PC-3 (cell line): ENCODE measurements at regions not wholly inside any gene's neighbourhood (a gene's known extent, or its start where the extent isn't known, plus 50 kb on each side); places are given as distances from the start of the nearest gene placed in this dataset.

Experiments
- ATAC-seq: fragments of 200-7000 bp; cut with Tn5 transposase; 2 replicates; pipeline ENCODE4 v1.9.1; 2020; ENCODE audit warnings: mild to moderate bottlenecking, moderate library complexity
- BruUV-seq: library from RNA; stranded (reverse); fragments of 400-500 nt; replicated peaks from 2 replicates; lab custom pipeline; 2021; lab: Mats Ljungman, UMichigan
- CTCF ChIA-PET: fragments of 300-600 bp; sonication (Branson Sonifier 250); formaldehyde crosslinking; loops from one replicate; lab custom pipeline; 2022; ENCODE audit warnings: antibody characterized with exemption; lab: Charles Lee
- POLR2A ChIA-PET: fragments of 300-600 bp; sonication (Branson Sonifier 250); formaldehyde crosslinking; loops from one replicate; lab custom pipeline; 2022; ENCODE audit warnings: antibody characterized with exemption; ENCODE audit not compliant: unreplicated experiment; lab: Charles Lee
- DNase-seq: peaks from one replicate; pipeline ENCODE4 v3.0.0-alpha.2; 2015
- H2AFZ ChIP-seq: fragments of 300-600 bp; sonication (generic); 2 replicates; pipeline ENCODE4 v1.6.0; 2016; ENCODE audit warnings: antibody characterized with exemption, low read length
- H3F3A ChIP-seq: fragments of 300-600 bp; sonication (generic); one replicate; pipeline ENCODE4 v1.6.0; 2017; ENCODE audit warnings: antibody characterized with exemption, low read length, control low read depth, mild to moderate bottlenecking; ENCODE audit not compliant: unreplicated experiment
- H3K27ac ChIP-seq: fragments of 300-600 bp; sonication (generic); 2 replicates; pipeline ENCODE4 v1.5.1; 2016; ENCODE audit warnings: mild to moderate bottlenecking, low read length
- H3K27me3 ChIP-seq: fragments of 300-600 bp; sonication (generic); 2 replicates; pipeline ENCODE4 v1.6.1; 2016; ENCODE audit warnings: low read length, mixed read lengths
- H3K36me3 ChIP-seq: fragments of 300-600 bp; sonication (generic); 2 replicates; pipeline ENCODE4 v1.6.1; 2016; ENCODE audit warnings: low read depth, mixed run types, low read length, mixed read lengths
- H3K4me1 ChIP-seq: fragments of 300-600 bp; sonication (generic); 2 replicates; pipeline ENCODE4 v1.5.1; 2016; ENCODE audit warnings: low read length; ENCODE audit not compliant: insufficient read depth
- H3K4me2 ChIP-seq: fragments of 300-600 bp; sonication (generic); 2 replicates; pipeline ENCODE4 v1.6.0; 2016; ENCODE audit warnings: low read length
- H3K4me3 ChIP-seq: fragments of 300-600 bp; sonication (generic); 2 replicates; pipeline ENCODE4 v1.5.1; 2016; ENCODE audit warnings: mild to moderate bottlenecking, low read length, mixed read lengths
- H3K79me2 ChIP-seq: fragments of 300-600 bp; sonication (generic); 2 replicates; pipeline ENCODE4 v1.6.1; 2017; ENCODE audit warnings: low read length, mixed read lengths
- H3K9ac ChIP-seq: fragments of 300-600 bp; sonication (generic); 2 replicates; pipeline ENCODE4 v1.6.0; 2016; ENCODE audit warnings: mild to moderate bottlenecking, low read length
- H3K9me2 ChIP-seq: fragments of 300-600 bp; sonication (generic); replicated peaks from 2 replicates; pipeline ENCODE4 v1.6.1; 2016; ENCODE audit warnings: mixed run types, low read length, mixed read lengths
- H3K9me3 ChIP-seq: fragments of 300-600 bp; sonication (generic); 2 replicates; pipeline ENCODE4 v1.6.1; 2016; ENCODE audit warnings: low read length, mixed read lengths
- H4K20me1 ChIP-seq: fragments of 300-600 bp; sonication (generic); 2 replicates; pipeline ENCODE4 v1.6.1; 2016; ENCODE audit warnings: low read length, mixed read lengths
- EZH2 ChIP-seq: fragments of 300-600 bp; sonication (generic); IDR thresholded peaks from one replicate; pipeline ENCODE4 v1.6.1; 2017; ENCODE audit warnings: antibody characterized with exemption, mild to moderate bottlenecking, low read length; ENCODE audit not compliant: unreplicated experiment
- EZH2phosphoT487 ChIP-seq: fragments of 300-600 bp; sonication (generic); IDR thresholded peaks from 2 replicates; pipeline ENCODE4 v1.6.1; 2018; ENCODE audit warnings: mild to moderate bottlenecking, antibody characterized with exemption, low read length, borderline replicate concordance
- intact Hi-C: fragments of 100-400 bp; cut with micrococcal nuclease; formaldehyde crosslinking; loops from 2 replicates; pipeline ENCODE4 v1.9.0; 2023
- TF ChIP-seq, protein P1 (sequence below): fragments of 300-600 bp; sonication (generic); conservative IDR thresholded peaks from 2 replicates; pipeline ENCODE4 v1.5.1; 2017; ENCODE audit warnings: antibody characterized with exemption, low read depth, mild to moderate bottlenecking, low read length

DNA sequence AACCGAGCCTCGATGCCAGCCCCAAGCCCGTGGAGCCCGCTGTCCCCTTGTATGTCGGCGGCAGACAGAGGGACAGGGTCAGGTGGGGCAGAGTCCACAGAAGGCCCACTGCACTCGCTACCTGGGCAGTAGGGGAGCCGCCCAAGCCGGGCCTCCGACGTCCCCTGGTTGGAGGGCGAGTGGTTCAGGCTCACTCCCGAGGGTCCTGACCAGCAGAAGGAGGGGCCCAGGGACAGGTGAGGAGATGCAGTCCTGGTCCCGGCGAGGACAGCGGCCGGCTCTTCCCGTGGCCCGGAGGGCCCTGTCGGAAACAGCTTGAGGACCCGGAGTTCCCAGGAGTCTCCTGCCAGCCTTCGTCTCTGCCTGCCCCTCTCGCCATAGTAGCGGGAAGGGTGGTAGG, 216.7 kb upstream of the SFSWAP start:
- Histone ChIP-seq H3K27ac (no peak overlapping the region), H4K20me1 (no peaks in the 10 kb centered on the region), H3K9ac (no peak overlapping the region), H2AFZ (no peak overlapping the region), H3K9me3 (no peaks in the 10 kb centered on the region), H3F3A (no peaks in the 10 kb centered on the region), H3K36me3 (no peaks in the 10 kb centered on the region), H3K4me1 (no peaks in the 10 kb centered on the region), H3K4me2 (no peak overlapping the region), H3K27me3 (peaks cover 88% of the 10 kb centered on the region), H3K79me2 (no peaks in the 10 kb centered on the region), H3K9me2 (no peaks in the 10 kb centered on the region), H3K4me3 (no peak overlapping the region)
- CTCF ChIA-PET = no interaction called here
- POLR2A ChIA-PET = no interaction called here
- ATAC-seq (no peak), DNase-seq (no peak)
- intact Hi-C loops = no loop called here
- TF ChIP-seq EZH2 = no peak
- TF ChIP-seq, protein P1, sequence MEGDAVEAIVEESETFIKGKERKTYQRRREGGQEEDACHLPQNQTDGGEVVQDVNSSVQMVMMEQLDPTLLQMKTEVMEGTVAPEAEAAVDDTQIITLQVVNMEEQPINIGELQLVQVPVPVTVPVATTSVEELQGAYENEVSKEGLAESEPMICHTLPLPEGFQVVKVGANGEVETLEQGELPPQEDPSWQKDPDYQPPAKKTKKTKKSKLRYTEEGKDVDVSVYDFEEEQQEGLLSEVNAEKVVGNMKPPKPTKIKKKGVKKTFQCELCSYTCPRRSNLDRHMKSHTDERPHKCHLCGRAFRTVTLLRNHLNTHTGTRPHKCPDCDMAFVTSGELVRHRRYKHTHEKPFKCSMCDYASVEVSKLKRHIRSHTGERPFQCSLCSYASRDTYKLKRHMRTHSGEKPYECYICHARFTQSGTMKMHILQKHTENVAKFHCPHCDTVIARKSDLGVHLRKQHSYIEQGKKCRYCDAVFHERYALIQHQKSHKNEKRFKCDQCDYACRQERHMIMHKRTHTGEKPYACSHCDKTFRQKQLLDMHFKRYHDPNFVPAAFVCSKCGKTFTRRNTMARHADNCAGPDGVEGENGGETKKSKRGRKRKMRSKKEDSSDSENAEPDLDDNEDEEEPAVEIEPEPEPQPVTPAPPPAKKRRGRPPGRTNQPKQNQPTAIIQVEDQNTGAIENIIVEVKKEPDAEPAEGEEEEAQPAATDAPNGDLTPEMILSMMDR = no peak
- no peak for TF ChIP-seq EZH2phosphoT487
- no TSS peak for BruUV-seq

- no peak for DNase-seq
- intact Hi-C loops = no loop called here
- POLR2A ChIA-PET = no interaction called here
- H3K27me3 ChIP-seq = peaks cover 89% of the 10 kb centered on the region
- no peak for TF ChIP-seq EZH2
- TF ChIP-seq, protein P1 = no peak
- no peak for TF ChIP-seq EZH2phosphoT487
- H4K20me1 ChIP-seq = no peaks in the 10 kb centered on the region
- no peak overlapping the region for H2AFZ ChIP-seq
- H3K27ac ChIP-seq = no peak overlapping the region
- BruUV-seq = no TSS peak
- H3K4me1 ChIP-seq = no peaks in the 10 kb centered on the region
- no peaks in the 10 kb centered on the region for H3K9me2 ChIP-seq
- H3K79me2 ChIP-seq = no peaks in the 10 kb centered on the region
- H3F3A ChIP-seq = no peaks in the 10 kb centered on the region
- CTCF ChIA-PET = no interaction called here
- no peak overlapping the region for H3K4me3 ChIP-seq
- no peak overlapping the region for H3K4me2 ChIP-seq
- H3K9ac ChIP-seq = no peak overlapping the region
- no peaks in the 10 kb centered on the region for H3K36me3 ChIP-seq
- ATAC-seq = no peak
- no peaks in the 10 kb centered on the region for H3K9me3 ChIP-seq
Measured at GRCh38 chr12:131494741-131495524, 216.0 kb upstream of the SFSWAP start.

DNA sequence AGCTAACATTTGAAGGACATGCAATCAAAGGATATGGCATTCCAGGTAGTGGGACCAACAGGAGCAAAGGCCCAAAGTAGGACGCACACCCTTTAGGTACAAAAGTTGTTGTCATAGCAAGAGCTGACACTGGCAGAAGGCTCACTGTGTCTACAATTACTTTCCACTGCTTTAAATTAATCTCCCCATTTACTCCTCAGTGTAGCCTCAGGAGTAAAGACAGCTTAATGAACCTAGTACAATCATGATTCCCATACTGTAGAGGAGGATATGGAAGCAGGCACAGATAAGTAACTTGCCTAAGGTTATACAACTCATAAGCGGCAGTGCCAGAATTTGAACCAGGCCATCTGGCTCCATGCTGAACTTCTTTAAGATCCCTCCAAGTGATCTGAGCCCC, 212.9 kb upstream of the SFSWAP start:
- no peaks in the 10 kb centered on the region for H3K9me3 ChIP-seq
- H3K27me3 ChIP-seq = peaks cover 77% of the 10 kb centered on the region
- H3K36me3 ChIP-seq = no peaks in the 10 kb centered on the region
- H3K4me3 ChIP-seq = no peak overlapping the region
- intact Hi-C loops = no loop called here
- H3K27ac ChIP-seq = no peak overlapping the region
- no TSS peak for BruUV-seq
- CTCF ChIA-PET = no interaction called here
- ATAC-seq (no peak), DNase-seq (no peak)
- H3K4me1 ChIP-seq = no peaks in the 10 kb centered on the region
- H3K9me2 ChIP-seq = no peaks in the 10 kb centered on the region
- H2AFZ ChIP-seq = no peak overlapping the region
- TF ChIP-seq EZH2 (no peak), EZH2phosphoT487 (no peak)
- TF ChIP-seq, protein P1 = no peak
- H3K79me2 ChIP-seq = no peaks in the 10 kb centered on the region
- POLR2A ChIA-PET = no interaction called here
- H3F3A ChIP-seq = no peaks in the 10 kb centered on the region
- H3K4me2 ChIP-seq = no peak overlapping the region
- no peak overlapping the region for H3K9ac ChIP-seq
- no peaks in the 10 kb centered on the region for H4K20me1 ChIP-seq
